ENCODE measurements at regions not wholly inside any gene's neighbourhood (a gene's known extent, or its start where the extent isn't known, plus 50 kb on each side); places are given as distances from the start of the nearest gene placed in this dataset.

GRCh38 chr5:39485079-39485478 is 60.3 kb upstream of the DAB2 start:
- intact Hi-C loops (cut with DNase I) = no loop called here
- DNase-seq = no peak

- no peak for DNase-seq
- intact Hi-C loops (cut with DNase I) = no loop called here
Measured at GRCh38 chr5:39484673-39485072, 59.9 kb upstream of the DAB2 start.

- no peak for DNase-seq
- intact Hi-C loops (cut with DNase I) = no loop called here
Measured at GRCh38 chr5:39482098-39482497, 57.3 kb upstream of the DAB2 start.

- intact Hi-C loops (cut with DNase I) = no loop called here
- DNase-seq = no peak
Measured at GRCh38 chr5:39479537-39479936, 54.8 kb upstream of the DAB2 start.

- DNase-seq = no peak
- intact Hi-C loops (cut with DNase I) = no loop called here
Measured at GRCh38 chr5:39478863-39479262, 54.1 kb upstream of the DAB2 start.

- DNase-seq = no peak
- intact Hi-C loops (cut with DNase I) = no loop called here
Measured at GRCh38 chr5:39476843-39477220, 52.1 kb upstream of the DAB2 start.

- intact Hi-C loops (cut with DNase I) = no loop called here
- DNase-seq = no peak
Measured at GRCh38 chr5:39475881-39476842, 51.4 kb upstream of the DAB2 start.

- intact Hi-C loops (cut with DNase I) = no loop called here
- no peak for DNase-seq
Measured at GRCh38 chr5:39475159-39475571, 50.4 kb upstream of the DAB2 start.
